Endothelial cell (in vitro differentiated cells): ENCODE measurements at regions not wholly inside any gene's neighbourhood (a gene's known extent, or its start where the extent isn't known, plus 50 kb on each side); places are given as distances from the start of the nearest gene placed in this dataset.

Experiments
- DNase-seq: peaks from one replicate; pipeline ENCODE4 v3.0.0; 2021; ENCODE audit warnings: low spot score
- H3K27ac Mint-ChIP-seq: one replicate; pipeline ENCODE4 v1.8.0; 2021; ENCODE audit warnings: mixed read lengths, inconsistent platforms; ENCODE audit not compliant: unreplicated experiment
- H3K27me3 Mint-ChIP-seq: one replicate; pipeline ENCODE4 v1.8.0; 2021; ENCODE audit warnings: mild to moderate bottlenecking, moderate library complexity, mixed read lengths, inconsistent platforms; ENCODE audit not compliant: unreplicated experiment
- H3K36me3 Mint-ChIP-seq: one replicate; pipeline ENCODE4 v1.8.0; 2021; ENCODE audit warnings: mild to moderate bottlenecking, low read depth, mixed read lengths, inconsistent platforms; ENCODE audit not compliant: unreplicated experiment
- H3K4me1 Mint-ChIP-seq: one replicate; pipeline ENCODE4 v1.8.0; 2021; ENCODE audit warnings: mild to moderate bottlenecking, mixed read lengths, inconsistent platforms; ENCODE audit not compliant: unreplicated experiment
- H3K4me3 Mint-ChIP-seq: one replicate; pipeline ENCODE4 v1.8.0; 2021; ENCODE audit warnings: mild to moderate bottlenecking, mixed read lengths, inconsistent platforms; ENCODE audit not compliant: unreplicated experiment
- H3K9me3 Mint-ChIP-seq: one replicate; pipeline ENCODE4 v1.8.0; 2021; ENCODE audit warnings: mixed read lengths, inconsistent platforms; ENCODE audit not compliant: unreplicated experiment
- CTCF ChIP-seq: fragments of 200-600 bp; sonication (generic); IDR thresholded peaks from one replicate; pipeline ENCODE4 v1.5.0; 2021; ENCODE audit warnings: antibody characterized with exemption; ENCODE audit not compliant: unreplicated experiment

GRCh38 chr2:107595749-107596148, 230.9 kb upstream of the RGPD4 start:
- no peak overlapping the region for H3K4me3 Mint-ChIP-seq
- H3K4me1 Mint-ChIP-seq: peaks cover 26% of the 10 kb centered on the region
- no peak overlapping the region for H3K27ac Mint-ChIP-seq
- no peak for DNase-seq
- H3K27me3 Mint-ChIP-seq: no peaks in the 10 kb centered on the region
- TF ChIP-seq CTCF: no peak
- H3K9me3 Mint-ChIP-seq: no peaks in the 10 kb centered on the region
- no peaks in the 10 kb centered on the region for H3K36me3 Mint-ChIP-seq

- no peaks in the 10 kb centered on the region for H3K36me3 Mint-ChIP-seq
- no peaks in the 10 kb centered on the region for H3K9me3 Mint-ChIP-seq
- peaks cover 14% of the 10 kb centered on the region for H3K4me1 Mint-ChIP-seq
- no peak overlapping the region for H3K27ac Mint-ChIP-seq
- H3K27me3 Mint-ChIP-seq: no peaks in the 10 kb centered on the region
- TF ChIP-seq CTCF: no peak
- H3K4me3 Mint-ChIP-seq: no peak overlapping the region
- no peak for DNase-seq
Observed at GRCh38 chr2:107597507-107597906, 229.2 kb upstream of the RGPD4 start.

- H3K4me1 Mint-ChIP-seq: no peaks in the 10 kb centered on the region
- no peaks in the 10 kb centered on the region for H3K9me3 Mint-ChIP-seq
- no peaks in the 10 kb centered on the region for H3K27me3 Mint-ChIP-seq
- H3K27ac Mint-ChIP-seq: no peak overlapping the region
- no peak overlapping the region for H3K4me3 Mint-ChIP-seq
- no peaks in the 10 kb centered on the region for H3K36me3 Mint-ChIP-seq
- no peak for DNase-seq
- TF ChIP-seq CTCF: no peak
Observed at GRCh38 chr2:107602801-107603200, 223.9 kb upstream of the RGPD4 start.

- H3K4me3 Mint-ChIP-seq: no peak overlapping the region
- H3K9me3 Mint-ChIP-seq: no peaks in the 10 kb centered on the region
- no peaks in the 10 kb centered on the region for H3K36me3 Mint-ChIP-seq
Observed at GRCh38 chr2:107607054-107607453, 219.6 kb upstream of the RGPD4 start.

GRCh38 chr2:107607473-107607872, 219.2 kb upstream of the RGPD4 start:
- no peak for DNase-seq
- H3K27me3 Mint-ChIP-seq: no peaks in the 10 kb centered on the region
- no peak for TF ChIP-seq CTCF
- no peaks in the 10 kb centered on the region for H3K36me3 Mint-ChIP-seq
- no peak overlapping the region for H3K4me3 Mint-ChIP-seq
- no peaks in the 10 kb centered on the region for H3K4me1 Mint-ChIP-seq
- H3K9me3 Mint-ChIP-seq: no peaks in the 10 kb centered on the region
- no peak overlapping the region for H3K27ac Mint-ChIP-seq

More at GRCh38 chr2:107607054-107607453, 219.6 kb upstream of the RGPD4 start:
- Mint-ChIP-seq H3K4me1 (no peaks in the 10 kb centered on the region), H3K27me3 (no peaks in the 10 kb centered on the region), H3K27ac (no peak overlapping the region)
- DNase-seq: no peak
- TF ChIP-seq CTCF: no peak
